NCI-H446 (cell line): ENCODE measurements at regions not wholly inside any gene's neighbourhood (a gene's known extent, or its start where the extent isn't known, plus 50 kb on each side); places are given as distances from the start of the nearest gene placed in this dataset.
"Not testable (repeated sequence)": the region's sequence is repeated elsewhere in the genome, so short reads cannot be mapped to it uniquely, and the experiment has no call there.

ENCODE experiments used
- DNase-seq, 2 experiments: peaks; one replicate each; lab custom pipeline; 2025; lab: John Stamatoyannopoulos, UW

DNA sequence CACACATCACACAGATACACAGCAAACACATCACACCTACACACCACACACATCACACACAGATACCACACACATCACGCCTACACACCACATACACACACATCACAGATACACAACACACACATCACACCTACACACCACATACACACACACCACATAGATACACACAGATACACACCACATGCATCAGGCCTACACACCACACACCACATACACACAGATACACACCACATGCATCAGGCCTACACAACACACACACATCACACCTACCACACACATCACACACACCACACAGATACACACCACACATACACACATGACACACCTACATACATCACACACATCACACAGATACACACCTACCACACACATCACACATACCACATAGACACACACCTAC lies 158.8 kb downstream of the NDUFA10 start:
- DNase-seq: no peak

DNA sequence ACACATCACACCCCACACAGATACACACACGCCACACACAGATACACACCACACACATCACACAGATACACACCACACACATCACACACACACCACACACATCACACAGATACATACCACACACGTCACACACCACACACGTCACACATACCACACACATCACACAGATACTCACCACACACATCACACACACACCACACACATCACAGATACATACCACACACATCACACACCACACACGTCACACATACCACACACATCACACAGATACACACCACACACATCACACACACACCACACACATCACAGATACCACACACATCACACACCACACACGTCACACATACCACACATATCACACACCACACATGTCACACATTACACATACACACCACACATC lies 159.3 kb downstream of the NDUFA10 start:
- not testable (repeated sequence) for DNase-seq

DNA sequence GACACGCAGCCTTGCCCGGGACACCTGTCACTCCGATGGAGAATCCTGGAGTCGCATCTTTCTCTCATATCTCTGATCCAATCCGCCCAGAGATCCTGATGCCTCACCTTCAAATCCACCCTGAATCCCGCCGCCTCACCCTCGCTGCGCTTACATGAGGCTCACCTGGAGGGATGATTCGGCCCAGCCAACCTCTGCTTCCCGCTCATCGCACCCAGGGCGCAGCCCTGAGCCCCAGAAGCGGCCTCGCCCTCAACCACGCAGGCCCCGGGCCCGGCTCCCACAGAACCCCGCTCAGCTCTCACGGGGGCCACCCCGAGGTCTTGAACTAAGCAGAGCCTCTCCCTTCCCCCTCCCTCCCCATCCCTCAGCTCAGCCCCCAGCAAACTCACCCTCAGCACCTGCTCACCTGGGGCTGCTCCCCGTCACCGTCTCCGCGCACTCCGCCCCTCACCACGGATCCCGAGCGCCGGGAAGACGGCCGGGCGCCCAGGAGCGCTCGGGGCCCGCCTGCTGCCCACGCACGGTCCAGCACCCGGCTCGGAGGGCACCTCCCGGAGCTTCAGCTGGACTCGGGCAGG lies 160.0 kb downstream of the NDUFA10 start:
- DNase-seq: no peak

DNA sequence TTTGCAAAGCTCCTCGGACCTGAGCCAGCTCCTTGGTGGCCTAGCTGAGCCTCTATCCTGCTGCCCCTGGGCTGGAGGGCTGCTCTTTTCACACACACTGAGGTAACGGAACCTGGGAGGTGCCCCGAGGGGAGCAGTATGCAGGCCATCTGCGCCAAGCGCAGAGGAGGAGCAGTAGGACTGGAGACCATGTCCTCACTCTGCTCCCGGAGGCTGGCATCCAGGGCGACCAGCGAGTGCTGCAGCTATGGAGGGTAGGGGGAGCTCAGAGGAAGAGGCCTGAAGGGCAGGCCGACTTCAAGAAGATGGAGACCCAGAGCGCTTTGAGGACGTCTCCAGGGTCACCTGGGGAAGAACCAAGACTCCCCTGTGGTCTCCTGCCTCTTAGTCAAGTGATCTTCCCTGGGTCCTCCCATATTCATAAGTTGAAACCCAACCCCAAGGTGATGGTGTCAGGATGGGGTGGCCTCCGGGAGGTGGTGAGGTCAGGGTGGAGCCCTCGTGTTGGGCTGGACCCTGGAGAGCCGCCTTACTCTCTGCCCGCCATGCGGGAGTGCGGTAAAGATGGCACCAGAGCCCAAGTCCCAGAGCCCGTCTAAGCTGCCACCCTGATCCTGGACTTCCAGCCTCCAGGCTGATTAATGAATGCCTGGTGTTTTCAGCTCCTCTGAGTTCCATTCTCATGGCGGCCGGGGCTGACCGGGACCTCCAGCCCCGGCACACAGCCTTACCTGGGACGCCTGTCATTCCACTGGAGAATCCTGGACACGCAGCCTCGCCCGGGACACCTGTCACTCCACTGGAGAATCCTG lies 160.7 kb downstream of the NDUFA10 start:
- DNase-seq: no peak

DNA sequence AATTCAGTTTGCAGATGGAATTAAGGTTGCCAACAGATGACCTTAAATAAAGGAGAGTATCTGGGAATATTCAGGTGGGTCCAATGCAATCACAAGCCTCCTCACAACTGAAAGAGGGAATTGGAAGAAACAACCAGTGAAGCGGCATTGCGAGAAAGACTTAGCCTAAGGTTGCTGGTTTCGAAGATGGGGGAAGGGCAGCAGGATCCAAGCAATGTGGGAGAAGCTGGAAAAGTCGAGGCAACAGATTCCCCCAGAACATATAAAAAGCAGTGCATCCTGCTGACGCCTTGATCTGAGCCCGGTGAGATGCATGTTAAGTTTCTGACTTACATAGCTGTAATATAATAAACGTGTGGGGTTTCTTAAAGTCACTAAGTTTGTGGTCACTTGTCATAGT lies 162.5 kb downstream of the NDUFA10 start:
- DNase-seq: no peak

DNA sequence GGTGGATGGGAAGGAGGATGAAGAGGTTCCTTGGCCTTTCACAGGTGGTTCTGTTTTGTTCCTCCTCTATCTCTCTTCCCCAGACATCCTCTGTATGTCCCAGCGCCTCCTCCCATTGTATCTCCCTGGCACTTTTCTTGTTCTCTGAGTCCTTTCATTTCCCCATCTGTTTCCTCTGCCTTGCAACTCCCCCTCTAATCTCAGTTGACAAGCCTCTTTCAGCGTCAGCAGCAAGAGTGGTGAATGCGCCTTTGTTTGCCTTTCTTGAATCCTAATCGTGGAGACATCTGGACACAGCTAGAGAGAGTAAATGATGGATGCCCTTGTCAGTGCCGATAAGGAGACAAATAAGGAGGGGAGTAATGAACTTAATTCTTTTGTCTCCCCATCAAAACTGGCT lies 167.0 kb downstream of the NDUFA10 start:
- DNase-seq: no peak

DNA sequence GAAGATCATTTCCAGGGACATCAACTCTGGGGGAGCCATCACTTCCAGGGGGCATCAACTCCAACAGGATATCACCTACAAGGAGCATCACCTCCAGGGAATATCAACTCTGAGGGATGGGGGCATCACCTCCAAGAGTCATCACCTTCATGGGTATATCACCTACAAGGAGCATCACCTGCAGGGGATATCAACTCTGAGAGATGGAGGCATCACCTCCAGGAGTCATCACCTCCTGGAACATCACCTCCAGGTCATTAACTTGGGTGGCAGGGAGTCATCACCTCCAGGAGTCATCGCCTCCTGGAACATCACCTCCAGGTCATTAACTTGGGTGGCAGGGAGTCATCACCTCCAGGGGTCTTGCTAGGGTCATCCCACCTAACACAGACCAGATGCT lies 167.6 kb downstream of the NDUFA10 start:
- no peak for DNase-seq

DNA sequence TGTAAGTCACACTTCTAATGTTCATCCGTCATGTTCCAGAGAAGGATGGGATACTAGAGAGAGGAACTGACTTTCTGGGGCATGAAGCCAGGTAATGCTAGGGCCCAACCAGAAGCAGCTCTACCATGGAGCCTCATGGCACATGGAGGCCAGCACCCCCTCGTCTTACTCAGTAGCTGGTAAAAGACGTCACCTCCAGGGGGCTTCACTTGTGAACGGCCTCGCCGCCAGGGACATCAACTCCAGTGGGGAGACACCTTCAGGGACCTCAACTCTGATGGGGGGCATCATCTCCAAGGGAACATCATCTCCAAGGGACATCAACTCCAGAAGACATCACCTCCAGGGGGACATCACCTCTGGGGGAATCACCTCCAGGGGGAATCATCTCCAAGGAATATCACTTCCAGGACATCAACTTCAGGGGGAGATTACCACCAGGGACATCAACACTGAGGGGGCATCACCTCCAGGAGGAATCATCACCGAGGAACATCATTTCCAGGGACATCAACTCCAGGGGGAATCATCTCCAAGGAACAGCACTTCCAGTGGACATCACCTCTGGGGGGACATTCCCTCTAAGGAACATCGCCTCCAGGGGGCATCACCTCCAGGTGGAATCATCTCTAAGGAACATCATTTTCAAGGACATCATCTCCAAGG lies 168.4 kb downstream of the NDUFA10 start:
- DNase-seq: no peak

DNA sequence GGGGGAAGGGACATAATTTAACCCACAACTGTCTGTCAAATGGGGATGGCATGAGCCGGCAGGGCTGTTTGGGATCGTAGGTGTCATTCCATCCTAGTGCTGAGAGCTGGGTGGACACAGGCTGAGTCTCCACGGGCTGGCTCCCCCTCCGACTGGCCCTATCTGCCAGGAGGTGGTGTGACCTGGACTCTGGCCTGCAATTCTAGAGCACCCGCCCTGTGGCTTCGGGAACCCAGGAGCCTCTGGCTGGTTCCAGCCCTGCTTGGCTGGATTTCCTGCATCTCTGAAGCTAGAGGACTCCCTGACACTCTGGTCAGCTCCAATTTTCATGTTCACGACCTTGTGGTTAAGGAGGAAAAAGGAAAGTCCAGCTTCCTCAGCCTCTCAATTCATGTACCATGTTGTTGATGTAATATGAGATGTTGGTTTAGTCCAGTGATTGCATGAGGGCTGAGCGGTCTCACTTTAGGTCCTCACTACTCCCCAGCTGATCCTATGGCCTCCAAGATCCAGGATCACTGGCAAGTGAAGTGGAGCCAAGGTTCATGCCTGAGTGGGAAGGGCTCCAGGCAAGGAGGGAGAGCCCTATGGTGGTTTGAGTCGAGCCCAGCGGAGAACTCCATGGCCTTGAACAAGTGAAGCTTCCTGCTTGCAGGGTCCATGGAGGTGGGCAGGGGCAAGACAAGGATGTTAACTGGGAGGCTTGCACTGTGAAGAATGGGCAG lies 169.1 kb downstream of the NDUFA10 start:
- DNase-seq: no peak

DNA sequence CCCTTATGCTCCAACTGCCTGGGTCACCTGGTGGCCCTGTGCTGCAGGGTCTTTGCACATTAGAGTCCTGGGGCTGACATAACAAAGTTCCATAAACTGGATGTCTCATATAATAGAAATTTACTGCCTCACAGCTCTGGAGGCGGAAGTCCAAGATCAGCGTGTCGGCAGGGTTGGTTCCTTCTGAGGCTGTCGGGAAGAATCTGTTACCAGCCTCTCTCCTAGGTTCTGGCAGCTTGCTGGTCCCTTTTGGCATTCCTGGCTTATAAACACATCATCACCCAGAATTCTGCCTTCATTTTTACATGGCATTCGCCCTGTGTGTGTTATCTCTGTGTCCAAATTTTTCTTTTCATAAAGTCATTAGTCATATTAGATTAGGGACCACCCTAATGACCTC lies 170.5 kb downstream of the NDUFA10 start:
- DNase-seq: no peak

DNA sequence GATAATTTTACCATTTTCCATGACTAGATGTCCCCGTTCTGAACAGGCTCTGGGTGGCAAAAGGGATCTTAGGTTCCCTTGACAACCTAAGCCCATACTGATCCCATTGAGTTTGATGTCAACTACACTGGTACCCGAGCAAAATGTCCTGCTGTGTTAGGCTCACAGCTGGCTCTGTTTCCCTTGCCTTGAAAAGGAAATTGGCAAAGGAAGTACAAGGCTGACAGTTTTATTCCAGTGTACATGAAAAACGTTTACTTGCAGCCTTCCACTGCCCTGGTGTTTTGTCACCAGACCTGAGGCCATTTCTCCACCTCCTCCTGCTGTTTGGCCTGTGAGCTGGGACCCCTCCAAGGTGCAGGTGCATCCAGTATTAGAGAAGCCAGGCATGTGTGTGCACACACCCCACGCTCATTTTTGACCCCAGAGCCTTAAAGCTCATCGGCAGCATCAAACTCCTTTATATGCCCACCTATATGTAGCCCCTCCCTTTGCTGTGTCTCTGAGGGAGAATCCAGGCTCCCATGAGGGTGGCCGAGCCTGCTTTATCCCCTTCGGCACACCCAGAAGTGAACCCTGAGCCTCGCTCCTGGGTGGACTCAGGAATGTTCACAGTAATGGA lies 171.3 kb downstream of the NDUFA10 start:
- DNase-seq: no peak

DNA sequence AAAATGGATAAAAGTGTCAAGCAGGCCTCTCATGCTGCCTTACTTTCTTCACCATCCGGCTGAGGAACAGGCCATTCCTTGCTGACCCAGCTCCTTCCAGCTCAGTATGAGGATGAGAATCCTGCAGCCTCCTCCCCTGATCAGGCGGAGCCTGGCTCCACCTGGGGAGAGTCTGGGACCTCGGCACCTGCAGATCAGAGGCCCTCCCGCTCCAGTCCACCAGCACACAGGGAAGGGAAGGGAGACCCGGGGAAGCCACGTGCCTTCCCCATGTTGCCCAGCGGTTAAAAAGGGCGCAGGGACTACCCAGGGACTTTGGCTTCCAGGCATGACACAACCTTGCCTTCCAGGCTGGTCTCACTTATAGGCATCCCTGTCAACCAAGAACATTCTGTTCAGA lies 172.0 kb downstream of the NDUFA10 start:
- DNase-seq: no peak

DNA sequence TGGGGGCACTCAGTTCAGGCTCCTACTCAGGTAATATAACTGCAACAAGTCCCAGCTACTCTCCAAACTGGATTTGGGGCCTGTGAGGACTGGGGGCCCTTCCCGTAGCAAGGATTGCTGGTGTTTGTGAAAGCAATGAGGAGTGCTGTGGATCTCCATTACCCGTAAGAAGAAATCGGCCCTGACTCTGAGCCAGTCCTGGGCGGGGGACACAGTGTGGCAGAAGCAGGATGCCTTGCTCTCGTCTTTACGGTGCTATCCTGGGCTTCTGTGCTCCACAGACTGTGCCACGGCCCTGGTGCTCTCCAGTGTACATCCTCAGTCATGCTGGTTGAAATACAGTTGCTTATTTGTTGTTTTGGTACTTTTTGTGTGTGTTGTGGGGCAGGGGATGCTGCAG lies 172.9 kb downstream of the NDUFA10 start:
- DNase-seq: no peak

DNA sequence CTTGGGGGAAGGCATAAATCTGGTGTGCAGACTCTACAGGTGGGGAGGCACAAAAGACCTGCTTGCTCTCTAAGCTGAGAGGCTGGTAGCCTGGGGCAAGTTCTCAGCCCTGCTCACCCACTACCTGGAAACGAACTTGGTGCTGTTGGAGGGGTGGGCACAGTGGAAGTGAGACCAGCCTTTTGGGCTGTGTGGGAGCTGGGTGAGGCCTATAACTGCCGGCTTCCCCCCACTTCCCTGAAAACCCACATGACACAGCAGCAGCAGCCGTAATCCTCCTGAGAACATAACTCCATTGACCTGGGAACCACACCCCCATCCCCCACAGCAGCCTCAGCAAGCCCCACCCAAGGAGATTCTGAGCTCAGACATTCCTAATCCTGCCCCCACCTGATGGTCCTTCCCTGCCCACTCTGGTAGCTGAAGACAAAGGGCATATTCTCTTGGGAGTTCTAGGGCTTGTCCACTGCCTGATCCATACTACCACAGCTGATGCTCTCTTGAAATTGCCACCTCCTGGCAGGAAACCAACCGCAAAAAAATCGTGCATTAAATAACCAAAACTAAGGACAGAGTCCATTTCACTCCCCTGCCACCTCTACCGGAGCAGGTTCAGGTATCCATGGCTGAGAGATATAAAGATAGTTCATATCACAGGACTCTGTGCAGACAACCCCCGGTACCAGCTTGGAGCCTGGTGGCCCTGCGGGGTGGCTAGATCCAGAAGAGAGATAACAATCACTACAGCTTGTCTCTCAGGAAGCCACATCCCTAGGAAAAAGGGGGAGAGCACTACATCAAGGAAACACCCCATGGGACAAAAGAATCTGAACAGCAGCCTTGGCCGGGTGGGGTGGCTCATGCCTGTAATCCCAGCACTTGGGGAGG lies 178.1 kb downstream of the NDUFA10 start:
- DNase-seq: no peak

DNA sequence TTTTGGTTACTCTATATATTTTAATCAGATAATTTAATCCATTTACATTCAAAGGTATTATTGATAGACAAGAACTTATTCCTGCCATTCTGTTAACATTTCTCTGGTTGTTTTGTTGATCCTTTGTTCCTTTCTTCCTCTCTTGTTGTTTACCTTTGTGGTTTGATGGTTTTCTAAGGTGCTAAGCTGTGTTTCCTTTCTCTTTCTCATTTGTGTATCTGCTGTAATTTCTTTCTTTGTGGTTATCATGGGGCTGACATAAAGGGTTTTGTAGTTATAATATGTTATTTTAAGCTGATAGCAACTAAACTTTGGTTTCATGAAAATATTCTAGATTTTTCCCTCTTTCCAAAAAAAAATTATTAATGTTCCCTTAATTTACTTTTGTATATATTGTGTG lies 179.2 kb downstream of the NDUFA10 start:
- no peak for DNase-seq

DNA sequence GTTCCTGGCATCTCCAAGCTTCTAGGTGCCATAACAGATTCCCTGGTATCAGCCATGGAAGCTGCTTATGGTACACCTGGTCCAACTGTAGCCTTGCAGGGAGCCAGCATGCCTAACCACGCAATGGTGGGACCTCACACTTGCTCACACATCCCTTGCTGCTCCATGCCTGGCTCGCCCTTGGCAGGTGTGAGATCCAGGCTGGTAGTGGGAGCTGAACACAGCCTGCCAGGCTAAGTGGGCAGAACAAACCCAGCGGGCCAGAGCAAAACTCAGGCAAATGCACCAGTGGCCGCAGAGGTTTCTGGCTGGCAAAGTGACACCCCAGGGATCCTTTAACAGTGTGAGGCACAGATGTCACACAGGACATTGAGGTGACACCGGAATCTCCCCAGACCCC lies 185.8 kb downstream of the NDUFA10 start:
- no peak for DNase-seq

DNA sequence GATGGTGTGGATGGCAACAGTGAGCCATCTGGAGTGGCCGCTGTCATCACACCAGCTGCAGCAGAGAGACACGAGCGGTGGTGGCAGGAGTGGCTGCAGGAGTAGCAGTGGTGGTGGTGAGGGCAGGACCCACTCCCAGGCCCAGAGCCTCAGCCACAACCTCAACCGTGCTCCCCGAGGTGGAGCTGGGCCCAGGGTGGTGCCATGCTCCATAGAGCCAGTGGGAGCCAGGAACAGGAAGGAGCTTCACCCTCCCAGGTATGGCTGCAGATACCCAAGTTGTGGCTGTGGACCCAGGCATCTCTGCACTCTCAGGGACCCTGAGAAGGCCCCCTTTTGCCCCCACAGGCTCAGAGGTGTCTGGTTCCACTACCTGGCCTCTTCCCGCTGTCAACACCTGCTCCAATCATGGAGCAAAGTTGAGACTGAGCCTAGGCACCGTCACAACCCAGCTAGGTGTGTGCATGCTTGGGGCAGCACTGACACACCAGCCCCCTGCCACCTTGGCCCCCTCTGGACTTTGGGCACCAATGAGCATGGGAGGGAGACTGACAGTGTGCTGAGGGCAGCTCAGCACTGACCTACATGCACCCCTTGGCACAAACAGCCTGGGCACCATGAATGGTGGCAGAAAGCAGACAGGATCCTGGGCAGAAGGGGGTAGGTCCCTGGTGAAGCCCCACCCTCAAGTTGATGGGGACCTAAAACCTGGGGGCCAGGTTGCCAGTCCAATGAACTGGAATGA lies 188.9 kb downstream of the NDUFA10 start:
- DNase-seq: no peak

DNA sequence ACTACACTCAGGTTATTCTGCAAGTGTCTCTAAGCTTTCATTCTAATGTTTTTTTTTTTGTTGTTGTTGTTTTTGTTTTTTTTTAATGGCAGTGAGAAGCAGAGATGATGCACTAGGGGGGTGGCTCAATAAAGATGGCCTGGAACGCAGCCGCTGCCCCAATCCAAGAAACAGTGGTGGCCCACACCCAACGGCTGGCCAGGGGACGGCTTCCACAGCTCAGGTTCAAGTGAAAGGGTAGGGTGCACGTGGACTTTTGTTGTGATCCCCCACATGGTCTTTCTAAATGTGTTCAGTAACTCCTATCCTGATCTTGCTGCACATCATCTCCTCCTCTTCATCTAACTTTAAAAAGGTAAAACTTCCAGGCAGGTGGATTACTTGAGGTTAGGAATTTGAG lies 190.1 kb downstream of the NDUFA10 start:
- DNase-seq: no peak

DNA sequence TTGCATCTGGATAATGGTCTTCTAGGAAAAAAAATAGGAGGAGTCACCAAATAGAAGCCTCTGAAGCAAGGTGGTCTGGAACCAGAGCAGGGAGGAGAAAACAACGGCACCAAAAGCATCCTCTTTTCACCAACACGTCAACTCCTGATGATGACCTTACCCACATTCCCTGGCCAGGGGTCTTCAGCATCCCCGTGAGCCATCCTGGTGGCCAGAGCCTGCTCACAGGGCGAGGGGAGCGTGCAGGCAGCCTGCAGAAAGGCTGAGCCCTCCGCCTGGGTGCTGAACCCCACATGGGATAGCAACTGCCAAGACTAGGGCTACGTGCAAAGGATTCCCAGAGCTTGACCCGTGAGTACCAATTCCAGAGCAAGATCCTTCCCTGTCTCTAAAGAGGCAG lies 191.0 kb downstream of the NDUFA10 start:
- no peak for DNase-seq

DNA sequence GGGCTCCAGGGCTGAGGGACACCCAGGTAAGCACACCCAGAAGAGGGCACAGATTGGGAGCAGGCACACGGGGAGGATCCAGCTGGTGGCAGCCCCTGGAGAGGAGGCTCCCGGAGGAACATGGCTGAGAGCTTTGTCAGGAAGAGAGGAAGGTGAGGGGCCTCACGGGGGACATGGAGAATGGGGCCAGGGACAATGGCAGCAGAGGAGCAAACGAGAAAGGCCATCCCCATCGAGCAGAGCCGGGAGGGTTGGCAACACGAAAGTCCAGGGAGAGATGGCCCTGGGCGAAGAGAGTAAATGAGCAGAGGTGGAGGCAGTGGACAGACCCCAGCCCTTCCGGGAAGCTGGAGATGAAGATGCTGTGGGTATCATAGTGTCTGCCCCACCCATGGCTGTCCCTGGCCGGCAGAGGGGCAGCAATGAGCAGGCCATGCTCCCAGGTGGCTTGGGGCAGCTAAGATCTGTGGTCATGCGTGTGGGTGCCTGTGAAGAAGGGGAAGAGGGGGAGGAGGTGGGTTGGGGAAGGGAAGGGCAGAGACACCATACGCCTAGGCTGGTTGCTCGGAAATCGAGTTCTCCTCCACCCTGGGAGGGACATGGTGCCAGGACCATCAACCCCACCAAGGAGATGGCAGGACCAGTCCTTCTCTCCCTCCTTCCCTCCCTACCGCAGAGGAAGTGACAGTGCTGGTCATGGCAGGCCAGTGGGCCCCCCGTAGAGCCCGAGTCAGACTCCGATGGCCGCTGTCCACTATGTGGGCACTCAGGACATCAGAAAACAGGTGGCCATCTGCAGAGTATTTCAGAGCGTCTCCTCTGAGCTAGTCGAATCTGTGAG lies 191.7 kb downstream of the NDUFA10 start:
- no peak for DNase-seq
